GM18499 (cell line): ENCODE measurements at regions not wholly inside any gene's neighbourhood (a gene's known extent, or its start where the extent isn't known, plus 50 kb on each side); places are given as distances from the start of the nearest gene placed in this dataset.
"Not testable (repeated sequence)": the region's sequence is repeated elsewhere in the genome, so short reads cannot be mapped to it uniquely, and the experiment has no call there.

Source experiments
- ATAC-seq: cut with Tn5 transposase; IDR thresholded peaks from one replicate; pipeline ENCODE4 v1.9.1; 2021; ENCODE audit warnings: moderate number of reproducible peaks; ENCODE audit not compliant: insufficient read depth, unreplicated experiment

GRCh38 chr2:3899536-3900155 is 196.3 kb downstream of the DCDC2C start:
- no peak for ATAC-seq

GRCh38 chr2:3902131-3902530 is 198.8 kb downstream of the DCDC2C start:
- no peak for ATAC-seq

GRCh38 chr2:3904061-3904460 is 200.7 kb downstream of the DCDC2C start:
- ATAC-seq = no peak

DNA sequence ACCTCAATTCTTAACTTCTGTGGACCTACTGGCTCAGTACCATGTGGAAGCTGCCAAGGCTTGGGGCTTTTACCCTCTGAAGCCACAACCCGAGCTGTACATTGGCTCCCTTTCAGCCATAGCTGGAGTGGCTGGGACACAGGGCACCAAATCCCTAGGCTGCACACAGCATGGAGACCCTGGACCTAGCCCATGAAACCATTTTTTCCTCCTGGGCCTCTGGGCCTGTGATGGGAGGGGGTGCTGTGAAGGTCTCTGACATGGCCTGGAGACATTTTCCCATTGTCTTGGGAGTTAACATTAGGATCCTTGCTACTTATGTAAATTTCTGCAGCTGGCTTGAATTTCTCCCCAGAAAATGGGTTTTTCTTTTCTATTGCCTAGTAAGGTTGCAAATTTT is 205.1 kb downstream of the DCDC2C start:
- not testable (repeated sequence) for ATAC-seq

DNA sequence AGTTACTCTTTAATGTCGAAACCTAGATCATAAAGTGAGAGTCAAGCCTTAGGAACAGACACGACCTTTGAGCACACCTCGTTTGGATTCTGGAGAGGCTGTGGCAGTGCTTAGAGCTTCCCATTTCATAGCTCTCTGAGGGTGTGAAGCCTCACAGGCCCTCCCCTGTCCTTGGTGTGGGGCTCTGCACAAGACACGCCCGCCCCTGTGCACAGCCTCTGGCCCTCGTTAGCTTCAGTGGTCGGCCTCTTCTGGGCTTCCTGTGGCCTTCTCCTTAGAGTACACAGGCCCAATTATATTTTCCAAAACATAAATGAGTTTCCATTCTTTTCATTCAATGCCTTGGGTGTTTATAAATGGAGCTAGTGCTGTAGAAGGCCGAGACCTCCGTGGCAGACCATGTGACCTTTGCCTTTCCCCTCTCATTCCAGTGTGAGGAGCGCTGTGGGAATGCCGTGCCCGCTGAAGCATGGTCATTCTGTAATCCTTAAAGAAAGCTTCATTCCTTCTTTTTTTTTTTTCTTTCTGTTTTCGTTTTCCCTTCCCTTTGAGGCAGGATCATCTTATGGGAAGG is 208.6 kb downstream of the DCDC2C start:
- no peak for ATAC-seq

DNA sequence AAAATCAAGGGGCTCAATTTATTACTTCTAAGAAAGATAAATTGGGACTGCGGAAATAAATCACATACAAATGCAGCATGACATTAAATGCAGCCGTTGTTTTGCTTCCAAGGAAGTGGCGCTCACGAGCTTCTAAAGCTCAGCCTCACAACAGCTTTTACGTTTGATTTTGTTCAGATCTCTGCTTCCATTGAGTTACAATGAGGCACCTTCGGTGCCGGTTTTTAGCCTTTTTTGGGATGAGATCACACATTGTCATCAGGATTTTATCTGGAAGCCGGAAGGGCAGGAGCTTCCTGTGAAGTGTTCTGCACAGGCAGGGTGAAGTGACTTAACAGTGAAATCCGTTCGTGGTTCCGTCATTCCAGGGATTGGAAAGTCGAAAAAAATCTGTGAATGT is 209.8 kb downstream of the DCDC2C start:
- ATAC-seq = no peak

DNA sequence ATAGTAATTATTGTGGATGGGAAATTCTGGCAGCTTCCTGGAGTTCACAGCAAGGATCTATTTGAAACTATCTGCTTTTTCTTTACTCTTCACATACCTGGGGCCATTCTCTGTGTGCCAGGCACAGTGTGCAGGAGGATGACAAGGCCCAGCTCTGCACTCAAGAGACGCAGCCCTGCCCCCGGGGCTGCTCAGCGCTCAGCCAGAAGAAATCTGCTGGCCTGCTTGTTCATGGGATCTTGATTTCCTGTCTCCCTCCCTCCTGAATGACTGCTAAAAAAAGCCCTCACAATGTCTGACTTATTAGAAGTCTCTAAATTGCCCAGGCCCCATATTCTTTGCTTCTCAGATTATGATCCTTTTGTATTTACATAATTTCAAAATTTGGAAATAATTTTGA is 210.9 kb downstream of the DCDC2C start:
- ATAC-seq = no peak

GRCh38 chr2:3927031-3927430 is 223.7 kb downstream of the DCDC2C start:
- ATAC-seq = no peak

- ATAC-seq = no peak
Observed at GRCh38 chr2:3929374-3929773, 226.0 kb downstream of the DCDC2C start.

- no peak for ATAC-seq
Observed at GRCh38 chr2:3930246-3930645, 226.9 kb downstream of the DCDC2C start.

DNA sequence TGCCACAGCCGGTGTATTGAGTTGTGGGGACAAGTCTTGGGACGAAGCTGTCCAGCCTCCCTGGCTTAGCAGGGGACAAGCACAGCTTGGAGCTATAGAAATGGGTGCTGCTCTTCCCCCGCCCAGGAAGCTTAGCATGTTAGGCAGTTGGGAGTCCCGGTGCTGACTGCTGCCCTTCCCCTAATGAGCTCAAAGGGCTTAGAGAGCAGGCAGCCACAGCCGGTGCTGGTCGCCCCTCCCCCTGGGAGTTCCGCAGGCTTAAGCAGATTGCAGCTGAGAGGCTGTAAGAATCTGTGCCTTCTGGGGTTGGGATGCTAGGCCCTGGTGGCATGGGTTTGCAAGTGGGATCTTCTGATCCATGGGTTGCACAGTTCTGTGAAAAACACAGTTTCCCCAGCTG is 237.3 kb downstream of the DCDC2C start:
- ATAC-seq = no peak

DNA sequence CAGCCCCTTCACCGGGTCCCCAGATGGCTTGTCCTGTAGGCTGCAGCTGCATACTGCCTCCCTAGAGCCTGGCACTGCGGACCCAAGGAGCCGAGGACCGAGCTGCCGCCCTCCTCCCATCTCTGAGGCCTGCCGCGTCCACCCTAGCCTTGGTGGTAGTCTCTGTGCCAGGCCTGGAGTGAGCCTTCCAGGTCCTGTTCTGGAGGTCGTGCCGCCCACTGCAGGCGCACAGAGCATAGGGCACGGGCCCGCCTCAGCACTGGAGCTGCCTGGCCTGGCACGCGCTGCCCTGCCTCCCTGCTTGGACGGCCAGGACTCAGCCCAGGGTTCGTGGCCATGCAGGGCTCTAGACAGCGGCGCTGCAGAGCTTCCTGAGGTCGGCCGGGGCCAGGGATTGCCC is 239.5 kb downstream of the DCDC2C start:
- ATAC-seq = no peak

DNA sequence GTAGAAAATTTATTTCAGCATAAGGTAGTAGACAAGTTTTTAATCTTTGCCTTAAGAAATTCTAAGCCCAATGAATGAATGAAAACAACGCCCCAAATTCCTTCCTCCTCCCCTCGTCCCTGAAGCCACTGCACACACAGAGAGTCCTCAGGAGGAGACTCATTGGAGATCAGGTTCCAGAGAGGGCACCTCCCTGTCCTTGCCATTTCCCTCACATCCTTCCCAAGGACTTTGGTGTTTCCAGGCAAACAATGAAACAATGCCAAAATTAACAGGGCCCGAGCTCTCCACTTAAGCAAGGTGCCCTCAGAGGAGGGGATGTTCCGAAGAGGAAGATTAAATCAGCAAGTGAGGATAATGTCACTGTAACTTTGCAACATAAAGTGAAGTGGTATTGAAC is 240.7 kb downstream of the DCDC2C start:
- ATAC-seq = no peak

DNA sequence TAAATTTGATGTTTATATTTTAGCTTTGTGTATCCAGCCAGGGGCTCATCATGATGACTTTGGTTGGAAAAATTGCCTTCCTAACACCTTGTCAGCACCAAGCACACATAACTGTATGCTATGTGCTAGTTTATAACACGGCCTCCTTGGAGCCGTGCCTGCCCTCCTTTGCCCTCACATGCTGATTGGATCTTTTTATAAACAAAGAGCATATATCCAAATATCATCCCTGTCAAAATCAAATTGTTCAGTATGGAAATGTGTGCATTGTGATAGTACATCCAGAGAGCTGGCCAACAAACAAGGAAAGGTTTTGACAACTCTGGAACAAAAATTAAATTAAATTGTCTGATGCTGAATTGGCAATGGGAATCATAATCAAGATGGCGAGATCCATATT is 241.5 kb downstream of the DCDC2C start:
- ATAC-seq = no peak

DNA sequence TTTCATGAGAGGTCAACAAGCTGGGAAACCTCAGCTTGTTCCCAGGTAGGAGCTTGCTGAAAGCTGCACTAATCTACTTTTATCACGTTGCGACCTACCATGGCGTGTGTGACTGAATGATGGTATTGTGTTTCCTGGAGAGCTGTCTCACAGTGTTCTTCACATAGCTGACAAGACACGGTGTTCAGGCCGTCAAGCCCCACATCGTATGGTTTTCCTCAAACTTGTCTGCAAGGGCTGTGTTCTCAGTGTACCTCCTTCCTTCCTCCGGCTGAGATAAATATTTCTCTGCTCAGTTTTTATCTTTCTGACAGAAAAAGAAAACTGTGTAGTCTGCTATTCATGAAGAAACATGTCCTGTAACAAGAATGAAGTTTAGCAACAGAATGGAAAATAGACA is 244.8 kb downstream of the DCDC2C start:
- ATAC-seq = no peak

DNA sequence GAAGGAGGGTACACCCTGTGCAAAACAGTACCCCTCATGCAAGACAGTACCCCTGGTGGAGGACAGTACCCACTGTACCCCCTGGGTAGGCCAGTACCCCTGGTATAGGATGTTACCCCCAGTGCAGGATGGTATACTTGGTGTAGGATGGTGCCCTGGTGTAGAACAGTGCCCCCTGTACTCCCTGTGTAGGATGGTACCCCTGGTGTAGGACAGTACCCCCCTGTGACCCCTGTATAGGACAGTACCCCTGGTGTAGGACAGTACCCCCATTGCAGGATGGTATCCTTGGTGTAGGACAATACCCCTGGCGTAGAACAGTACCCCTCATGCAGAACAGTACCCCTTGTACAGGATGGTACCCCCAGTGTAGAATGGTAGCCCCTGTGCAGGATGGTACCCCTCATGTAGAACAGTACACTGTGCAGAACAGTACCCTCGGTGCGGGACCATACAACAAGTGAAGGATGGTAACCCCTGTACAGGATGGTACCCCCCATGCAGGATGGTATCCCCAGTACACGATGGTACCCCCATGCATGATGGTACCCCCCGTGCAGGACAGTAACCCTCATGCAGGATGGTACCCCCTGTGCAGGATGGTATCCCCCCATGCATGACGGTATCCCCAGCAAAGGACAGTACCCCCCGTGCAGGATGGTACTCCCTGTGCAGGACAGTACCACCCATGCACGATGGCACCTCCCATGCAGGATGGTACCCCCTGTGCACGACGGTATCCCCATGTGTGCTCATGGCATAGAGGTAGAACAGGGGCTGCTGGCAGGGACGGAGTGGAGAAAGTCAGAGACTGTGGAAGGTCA is 248.0 kb downstream of the DCDC2C start:
- no peak for ATAC-seq

GRCh38 chr2:3952866-3953516 is 249.6 kb downstream of the DCDC2C start:
- no peak for ATAC-seq

DNA sequence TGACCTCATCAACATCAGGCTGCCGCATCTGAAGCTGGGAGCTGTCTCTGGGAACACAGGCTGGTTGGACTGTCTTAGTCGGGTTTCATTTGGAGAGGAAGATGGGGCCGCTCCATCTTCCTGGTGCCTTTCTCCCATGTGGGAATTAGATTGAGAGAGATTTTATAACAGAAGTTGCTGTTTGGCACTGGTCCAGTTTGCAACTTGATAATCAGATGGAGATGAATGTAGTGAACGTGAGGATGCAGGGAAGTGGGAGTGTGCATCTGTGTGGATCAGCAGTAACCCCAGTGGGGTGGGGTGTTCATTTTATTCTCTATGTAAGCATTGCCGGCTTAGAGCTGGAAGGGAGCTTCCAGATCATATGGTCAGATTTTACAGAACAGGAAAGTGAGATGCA is 250.9 kb downstream of the DCDC2C start:
- ATAC-seq = no peak

GRCh38 chr2:3956406-3956805 is 253.0 kb downstream of the DCDC2C start:
- ATAC-seq = no peak

DNA sequence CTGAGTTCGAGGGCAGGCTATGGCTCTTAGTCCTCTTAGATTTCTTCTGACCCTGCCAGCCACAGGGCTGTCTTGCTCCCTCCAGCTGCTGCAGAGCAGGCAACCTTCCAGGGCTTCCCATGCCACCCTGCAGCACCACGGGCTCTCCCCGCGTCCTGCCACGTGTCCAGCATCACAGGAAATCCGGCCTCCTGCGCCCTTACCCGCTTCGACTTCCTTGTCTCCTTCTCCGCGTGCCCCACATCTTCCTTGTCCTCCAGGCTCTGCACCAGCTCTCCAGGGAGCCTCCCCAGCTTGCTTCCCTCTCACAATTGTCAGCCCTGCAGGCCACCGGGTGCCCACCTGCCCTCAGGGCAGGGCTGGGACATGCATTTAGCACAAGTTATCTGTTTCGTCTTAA is 253.5 kb downstream of the DCDC2C start:
- no peak for ATAC-seq

- no peak for ATAC-seq
Observed at GRCh38 chr2:3958465-3958864, 255.1 kb downstream of the DCDC2C start.
